HepG2 (cell line): ENCODE measurements at regions not wholly inside any gene's neighbourhood (a gene's known extent, or its start where the extent isn't known, plus 50 kb on each side); places are given as distances from the start of the nearest gene placed in this dataset.

Source experiments
- ATAC-seq: fragments of 200-7000 bp; cut with Tn5 transposase; 3 replicates; pipeline ENCODE4 v1.9.1; 2020; ENCODE audit warnings: mild to moderate bottlenecking, moderate library complexity
- BruUV-seq: library from RNA; stranded (reverse); fragments of 400-500 nt; replicated peaks from 2 replicates; lab custom pipeline; 2021; lab: Mats Ljungman, UMichigan
- CTCF ChIA-PET: fragments of 300-600 bp; formaldehyde crosslinking; extraction: SDS; loops from one replicate; lab custom pipeline; 2021; ENCODE audit warnings: low total read pairs, inconsistent platforms, low intra/inter-chr PET ratio; lab: Yijun Ruan, JAX
- POLR2A ChIA-PET: fragments of 350-600 bp; sonication (Branson Sonifier 250); formaldehyde crosslinking; loops from one replicate; lab custom pipeline; 2020; ENCODE audit warnings: antibody characterized with exemption, inconsistent platforms; lab: Yijun Ruan, JAX
- DNase-seq: peaks from one replicate; pipeline ENCODE4 v3.0.0-alpha.2; 2015; ENCODE audit warnings: low spot score
- FAIRE-seq: peaks from 3 replicates; lab custom pipeline; 2011; peaks lifted over from hg19 to GRCh38; lab: Jason Lieb, UNC
- H2AFZ ChIP-seq: one replicate; pipeline ENCODE4 v1.6.1; 2011; ENCODE audit warnings: low read length, inconsistent platforms
- H3K27ac ChIP-seq: fragments of 300-600 bp; 3 replicates; pipeline ENCODE4 v1.8.0; 2011; ENCODE audit warnings: mixed run types, mild to moderate bottlenecking, mixed read lengths, low read length, inconsistent platforms; ENCODE audit not compliant: insufficient read depth; ENCODE audit errors: extremely low read length
- H3K27me3 ChIP-seq, 2 experiments: fragments of 200-600 bp in 1 of 2; 2 replicates in 1 of 2; 3 replicates in 1 of 2; pipeline versions ENCODE4 v1.6.0 to v1.8.0; 2011; ENCODE audit warnings: low read length in 2 of 2, mild to moderate bottlenecking in 2 of 2, moderate library complexity in 2 of 2, inconsistent platforms in 1 of 2; ENCODE audit not compliant: insufficient read depth in 2 of 2, control insufficient read depth in 1 of 2
- H3K36me3 ChIP-seq, 2 experiments: fragments of 200-600 bp in 1 of 2; replicated peaks in 1 of 2; 2 replicates in 1 of 2; 3 replicates in 1 of 2; pipeline versions ENCODE4 v1.5.1 to v1.8.0; 2011; ENCODE audit warnings: low read length in 2 of 2, inconsistent platforms in 1 of 2; ENCODE audit not compliant: insufficient read depth in 2 of 2, control insufficient read depth in 1 of 2
- H3K4me1 ChIP-seq: 2 replicates; pipeline ENCODE4 v1.5.1; 2012; ENCODE audit warnings: low read length, inconsistent platforms; ENCODE audit not compliant: insufficient read depth
- H3K4me2 ChIP-seq: 2 replicates; pipeline ENCODE4 v1.6.0; 2011; ENCODE audit warnings: low read depth, low read length, inconsistent platforms
- H3K4me3 ChIP-seq, 3 experiments: fragments of 200-600 bp in 1 of 3; sonication (generic), shearing (Covaris generic) in 1 of 3; replicated peaks in 1 of 3; 2 replicates each; pipeline ENCODE4 v1.5.1; 2011 to 2016; ENCODE audit warnings: low read length in 3 of 3, inconsistent platforms in 2 of 3, low read depth in 2 of 3, mild to moderate bottlenecking in 2 of 3, control low read depth in 1 of 3, mixed read lengths in 1 of 3; ENCODE audit not compliant: insufficient read depth in 1 of 3
- H3K79me2 ChIP-seq: one replicate; pipeline ENCODE4 v1.6.1; 2011; ENCODE audit warnings: low read length, inconsistent platforms; ENCODE audit not compliant: insufficient read depth
- H3K9ac ChIP-seq: 2 replicates; pipeline ENCODE4 v1.6.0; 2011; ENCODE audit warnings: mild to moderate bottlenecking, low read depth, low read length, inconsistent platforms; ENCODE audit not compliant: insufficient read depth
- H3K9me3 ChIP-seq: 2 replicates; pipeline ENCODE4 v1.5.1; 2012; ENCODE audit warnings: mild to moderate bottlenecking, low read length
- H4K20me1 ChIP-seq: 2 replicates; pipeline ENCODE4 v1.6.0; 2011; ENCODE audit warnings: inconsistent platforms, mild to moderate bottlenecking, low read length, moderate library complexity; ENCODE audit not compliant: insufficient read depth
- ARHGAP35 ChIP-seq: sonication (generic); formaldehyde crosslinking; IDR thresholded peaks from 2 replicates; pipeline ENCODE4 v1.9.0; 2022; ENCODE audit warnings: mild to moderate bottlenecking, inconsistent platforms, moderate library complexity, missing genetic modification reagents, borderline replicate concordance
- CTCF ChIP-seq: sonication (generic); formaldehyde crosslinking; IDR thresholded peaks from 2 replicates; pipeline ENCODE4 v1.5.0; 2020; ENCODE audit warnings: mild to moderate bottlenecking, missing genetic modification reagents, moderate library complexity
- DZIP1 ChIP-seq: sonication (generic); formaldehyde crosslinking; IDR thresholded peaks from 2 replicates; pipeline ENCODE4 v1.5.0; 2020; ENCODE audit warnings: mild to moderate bottlenecking, missing genetic modification reagents
- EHMT2 ChIP-seq: fragments of 200-600 bp; sonication (generic); IDR thresholded peaks from 2 replicates; pipeline ENCODE4 v1.7.0; 2017; ENCODE audit warnings: antibody characterized with exemption, low read depth, low read length, borderline replicate concordance
- KLF12 ChIP-seq: sonication (generic); formaldehyde crosslinking; IDR thresholded peaks from 2 replicates; pipeline ENCODE4 v1.4.0; 2020; ENCODE audit warnings: missing genetic modification reagents, borderline replicate concordance
- MIXL1 ChIP-seq: IDR thresholded peaks from 2 replicates; pipeline ENCODE4 v1.6.1; 2016
- MYC ChIP-seq: sonication (generic); formaldehyde crosslinking; IDR thresholded peaks from 2 replicates; pipeline ENCODE4 v1.9.0; 2021; ENCODE audit warnings: missing genetic modification reagents, borderline replicate concordance
- RELA ChIP-seq: sonication (generic); formaldehyde crosslinking; IDR thresholded peaks from 2 replicates; pipeline ENCODE4 v1.4.0; 2020; ENCODE audit warnings: missing genetic modification reagents
- SNRNP70 ChIP-seq: fragments of 200-400 bp; formaldehyde crosslinking; IDR thresholded peaks from 2 replicates; pipeline ENCODE4 v1.6.1; 2017; ENCODE audit warnings: mild to moderate bottlenecking, low read depth, low read length, moderate library complexity
- TCF7 ChIP-seq: sonication (generic); IDR thresholded peaks from 2 replicates; pipeline ENCODE4 v1.6.1; 2016; ENCODE audit warnings: antibody characterized with exemption, low read depth
- ZBTB20 ChIP-seq: sonication (generic); formaldehyde crosslinking; IDR thresholded peaks from 2 replicates; pipeline ENCODE4 v1.8.1; 2023; ENCODE audit warnings: missing genetic modification reagents, low read depth, mild to moderate bottlenecking, borderline replicate concordance
- ZNF143 ChIP-seq: sonication (generic); formaldehyde crosslinking; IDR thresholded peaks from 2 replicates; pipeline ENCODE4 v1.4.0; 2020; ENCODE audit warnings: missing genetic modification reagents
- ZNF616 ChIP-seq: sonication (generic); formaldehyde crosslinking; IDR thresholded peaks from 2 replicates; pipeline ENCODE4 v1.5.0; 2020; ENCODE audit warnings: low read depth, mild to moderate bottlenecking, missing genetic modification reagents
- WGBS: methylation state at CpG from one replicate; pipeline ENCODE4 v1.1.6; 2017; ENCODE audit warnings: low lambda C conversion rate; 5-methylcytosine and 5-hydroxymethylcytosine counted together
- in situ Hi-C: cut with HindIII; loops from 2 replicates; pipeline ENCODE4 v1.10.0; 2017; ENCODE audit warnings: low pct_unique_long_range_greater_than_20kb; ENCODE audit not compliant: extremely low pct_ligation_motif_present
- intact Hi-C: fragments of 100-400 bp; cut with micrococcal nuclease; formaldehyde crosslinking; loops from one replicate; pipeline ENCODE4 v1.10.0; 2022; ENCODE audit not compliant: unreplicated experiment
- TF ChIP-seq, protein P1 (sequence below): sonication (generic); formaldehyde crosslinking; IDR thresholded peaks from 2 replicates; pipeline ENCODE4 v1.5.0; 2020; ENCODE audit warnings: mild to moderate bottlenecking, missing genetic modification reagents, borderline replicate concordance

GRCh38 chrX:109077788-109078187 lies 341.4 kb upstream of the IRS4 start:
- CTCF ChIA-PET, result no interaction called here
- Histone ChIP-seq H3K36me3 (no peaks in the 10 kb centered on the region), H3K79me2 (no peaks in the 10 kb centered on the region), H2AFZ (no peak overlapping the region), H3K9ac (no peak overlapping the region), H4K20me1 (no peaks in the 10 kb centered on the region), H3K27me3 (no peaks in the 10 kb centered on the region)
- BruUV-seq, result no TSS peak
- in situ Hi-C loops, result no loop called here
- TF ChIP-seq EHMT2 (no peak), TCF7 (no peak), CTCF (no peak), DZIP1 (CRISPR knock-in tag) (no peak), SNRNP70 (no peak), MIXL1 (CRISPR knock-in tag) (no peak), ZNF143 (CRISPR knock-in tag) (no peak), KLF12 (CRISPR knock-in tag) (no peak), MYC (no peak), ARHGAP35 (CRISPR knock-in tag) (no peak), ZNF616 (CRISPR knock-in tag) (no peak), ZBTB20 (no peak), RELA (no peak)
- TF ChIP-seq, protein P1, sequence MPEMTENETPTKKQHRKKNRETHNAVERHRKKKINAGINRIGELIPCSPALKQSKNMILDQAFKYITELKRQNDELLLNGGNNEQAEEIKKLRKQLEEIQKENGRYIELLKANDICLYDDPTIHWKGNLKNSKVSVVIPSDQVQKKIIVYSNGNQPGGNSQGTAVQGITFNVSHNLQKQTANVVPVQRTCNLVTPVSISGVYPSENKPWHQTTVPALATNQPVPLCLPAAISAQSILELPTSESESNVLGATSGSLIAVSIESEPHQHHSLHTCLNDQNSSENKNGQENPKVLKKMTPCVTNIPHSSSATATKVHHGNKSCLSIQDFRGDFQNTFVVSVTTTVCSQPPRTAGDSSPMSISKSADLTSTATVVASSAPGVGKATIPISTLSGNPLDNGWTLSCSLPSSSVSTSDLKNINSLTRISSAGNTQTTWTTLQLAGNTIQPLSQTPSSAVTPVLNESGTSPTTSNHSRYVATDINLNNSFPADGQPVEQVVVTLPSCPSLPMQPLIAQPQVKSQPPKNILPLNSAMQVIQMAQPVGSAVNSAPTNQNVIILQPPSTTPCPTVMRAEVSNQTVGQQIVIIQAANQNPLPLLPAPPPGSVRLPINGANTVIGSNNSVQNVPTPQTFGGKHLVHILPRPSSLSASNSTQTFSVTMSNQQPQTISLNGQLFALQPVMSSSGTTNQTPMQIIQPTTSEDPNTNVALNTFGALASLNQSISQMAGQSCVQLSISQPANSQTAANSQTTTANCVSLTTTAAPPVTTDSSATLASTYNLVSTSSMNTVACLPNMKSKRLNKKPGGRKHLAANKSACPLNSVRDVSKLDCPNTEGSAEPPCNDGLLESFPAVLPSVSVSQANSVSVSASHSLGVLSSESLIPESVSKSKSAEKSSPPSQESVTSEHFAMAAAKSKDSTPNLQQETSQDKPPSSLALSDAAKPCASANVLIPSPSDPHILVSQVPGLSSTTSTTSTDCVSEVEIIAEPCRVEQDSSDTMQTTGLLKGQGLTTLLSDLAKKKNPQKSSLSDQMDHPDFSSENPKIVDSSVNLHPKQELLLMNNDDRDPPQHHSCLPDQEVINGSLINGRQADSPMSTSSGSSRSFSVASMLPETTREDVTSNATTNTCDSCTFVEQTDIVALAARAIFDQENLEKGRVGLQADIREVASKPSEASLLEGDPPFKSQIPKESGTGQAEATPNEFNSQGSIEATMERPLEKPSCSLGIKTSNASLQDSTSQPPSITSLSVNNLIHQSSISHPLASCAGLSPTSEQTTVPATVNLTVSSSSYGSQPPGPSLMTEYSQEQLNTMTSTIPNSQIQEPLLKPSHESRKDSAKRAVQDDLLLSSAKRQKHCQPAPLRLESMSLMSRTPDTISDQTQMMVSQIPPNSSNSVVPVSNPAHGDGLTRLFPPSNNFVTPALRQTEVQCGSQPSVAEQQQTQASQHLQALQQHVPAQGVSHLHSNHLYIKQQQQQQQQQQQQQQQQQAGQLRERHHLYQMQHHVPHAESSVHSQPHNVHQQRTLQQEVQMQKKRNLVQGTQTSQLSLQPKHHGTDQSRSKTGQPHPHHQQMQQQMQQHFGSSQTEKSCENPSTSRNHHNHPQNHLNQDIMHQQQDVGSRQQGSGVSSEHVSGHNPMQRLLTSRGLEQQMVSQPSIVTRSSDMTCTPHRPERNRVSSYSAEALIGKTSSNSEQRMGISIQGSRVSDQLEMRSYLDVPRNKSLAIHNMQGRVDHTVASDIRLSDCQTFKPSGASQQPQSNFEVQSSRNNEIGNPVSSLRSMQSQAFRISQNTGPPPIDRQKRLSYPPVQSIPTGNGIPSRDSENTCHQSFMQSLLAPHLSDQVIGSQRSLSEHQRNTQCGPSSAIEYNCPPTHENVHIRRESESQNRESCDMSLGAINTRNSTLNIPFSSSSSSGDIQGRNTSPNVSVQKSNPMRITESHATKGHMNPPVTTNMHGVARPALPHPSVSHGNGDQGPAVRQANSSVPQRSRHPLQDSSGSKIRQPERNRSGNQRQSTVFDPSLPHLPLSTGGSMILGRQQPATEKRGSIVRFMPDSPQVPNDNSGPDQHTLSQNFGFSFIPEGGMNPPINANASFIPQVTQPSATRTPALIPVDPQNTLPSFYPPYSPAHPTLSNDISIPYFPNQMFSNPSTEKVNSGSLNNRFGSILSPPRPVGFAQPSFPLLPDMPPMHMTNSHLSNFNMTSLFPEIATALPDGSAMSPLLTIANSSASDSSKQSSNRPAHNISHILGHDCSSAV (CRISPR knock-in tag), result no peak
- TF ChIP-seq, all 625 proteins: peak for 0
- POLR2A ChIA-PET, result no interaction called here
- Histone ChIP-seq H3K27ac (no peak overlapping the region), H3K4me1 (no peaks in the 10 kb centered on the region), H3K4me2 (no peak overlapping the region), H3K4me3 (no peak overlapping the region), H3K9me3 (no peaks in the 10 kb centered on the region)
- WGBS, result no CpG with 5 or more reads among the region's 1 CpG
- no peak for DNase-seq
- no peak for FAIRE-seq
- intact Hi-C loops, result no loop called here
- ATAC-seq, result no peak
